OCI-LY1 (cell line): ENCODE measurements at regions not wholly inside any gene's neighbourhood (a gene's known extent, or its start where the extent isn't known, plus 50 kb on each side); places are given as distances from the start of the nearest gene placed in this dataset.
A peak's percentile ranks its signal among the peaks of the same experiment; 100 is the strongest.

Experiments used
- H2AFZ ChIP-seq: fragments of 200-600 bp; sonication (generic), shearing (Covaris generic); 2 replicates; pipeline ENCODE4 v1.6.0; 2014; ENCODE audit warnings: antibody characterized with exemption, mild to moderate bottlenecking, low read length
- H3F3A ChIP-seq: fragments of 200-600 bp; sonication (generic), shearing (Covaris generic); 2 replicates; pipeline ENCODE4 v1.6.0; 2014; ENCODE audit warnings: mild to moderate bottlenecking, antibody characterized with exemption, low read length, moderate library complexity; ENCODE audit not compliant: insufficient read depth
- H3K27ac ChIP-seq: fragments of 200-600 bp; sonication (generic); 2 replicates; pipeline ENCODE4 v1.5.1; 2014; ENCODE audit warnings: low read length, mixed run types, mild to moderate bottlenecking, low read depth; ENCODE audit not compliant: poor library complexity, severe bottlenecking
- H3K27me3 ChIP-seq: fragments of 200-600 bp; sonication (generic); 2 replicates; pipeline ENCODE4 v1.6.0; 2014; ENCODE audit warnings: antibody characterized with exemption, mild to moderate bottlenecking, low read length, moderate library complexity; ENCODE audit not compliant: insufficient read depth
- H3K36me3 ChIP-seq: fragments of 200-600 bp; sonication (generic); 2 replicates; pipeline ENCODE4 v1.6.1; 2014; ENCODE audit warnings: mild to moderate bottlenecking, antibody characterized with exemption, low read length, moderate library complexity, mixed read lengths; ENCODE audit not compliant: insufficient read depth
- H3K4me1 ChIP-seq: fragments of 200-600 bp; sonication (generic); 2 replicates; pipeline ENCODE4 v1.5.1; 2014; ENCODE audit warnings: mild to moderate bottlenecking, low read length, moderate library complexity; ENCODE audit not compliant: insufficient read depth, severe bottlenecking
- H3K4me2 ChIP-seq: fragments of 200-600 bp; sonication (generic), shearing (Covaris generic); 2 replicates; pipeline ENCODE4 v1.6.1; 2014; ENCODE audit warnings: low read length
- H3K4me3 ChIP-seq: fragments of 200-600 bp; sonication (generic); 2 replicates; pipeline ENCODE4 v1.5.1; 2014; ENCODE audit warnings: low read length, low read depth, mild to moderate bottlenecking, mixed read lengths; ENCODE audit not compliant: poor library complexity, severe bottlenecking
- H3K79me2 ChIP-seq: fragments of 200-600 bp; shearing (Covaris generic); 2 replicates; pipeline ENCODE4 v1.6.1; 2016; ENCODE audit warnings: mixed run types, low read length, mixed read lengths; ENCODE audit not compliant: insufficient read depth
- H3K9ac ChIP-seq: fragments of 200-600 bp; sonication (generic), shearing (Covaris generic); 2 replicates; pipeline ENCODE4 v1.6.1; 2014; ENCODE audit warnings: mild to moderate bottlenecking, low read length, mixed read lengths
- H3K9me2 ChIP-seq: fragments of 200-600 bp; sonication (generic), shearing (Covaris generic); 2 replicates; pipeline ENCODE4 v1.6.1; 2014; ENCODE audit warnings: low read depth, mild to moderate bottlenecking, low read length, mixed read lengths
- H3K9me3 ChIP-seq: fragments of 200-600 bp; shearing (Covaris generic); 2 replicates; pipeline ENCODE4 v1.6.1; 2014; ENCODE audit warnings: low read length, mixed read lengths
- H4K20me1 ChIP-seq: fragments of 200-600 bp; sonication (generic), shearing (Covaris generic); 2 replicates; pipeline ENCODE4 v1.6.0; 2016; ENCODE audit warnings: mild to moderate bottlenecking, low read length; ENCODE audit not compliant: insufficient read depth
- EZH2 ChIP-seq: fragments of 200-600 bp; sonication (generic), shearing (Covaris generic); IDR thresholded peaks from 2 replicates; pipeline ENCODE4 v1.8.0; 2017; ENCODE audit warnings: borderline replicate concordance, mixed run types, mild to moderate bottlenecking, antibody characterized with exemption, low read length, moderate library complexity, mixed read lengths
- TF ChIP-seq, protein P1 (sequence below): fragments of 200-600 bp; sonication (generic), shearing (Covaris generic); IDR thresholded peaks from 2 replicates; pipeline ENCODE4 v1.5.1; 2017; ENCODE audit warnings: mild to moderate bottlenecking, antibody characterized with exemption, low read length, moderate library complexity, mixed read lengths

GRCh38 chr18:5601188-5601624 lies 57.4 kb upstream of the EPB41L3 start:
- H4K20me1 ChIP-seq, result no peaks in the 10 kb centered on the region
- H3K4me2 ChIP-seq, result no peak overlapping the region
- H3F3A ChIP-seq, result no peaks in the 10 kb centered on the region
- no peaks in the 10 kb centered on the region for H3K36me3 ChIP-seq
- H3K4me3 ChIP-seq, result no peak overlapping the region
- H3K27ac ChIP-seq, result no peak overlapping the region
- no peaks in the 10 kb centered on the region for H3K9me2 ChIP-seq
- H3K9ac ChIP-seq, result no peak overlapping the region
- TF ChIP-seq EZH2, result no peak
- TF ChIP-seq, protein P1, sequence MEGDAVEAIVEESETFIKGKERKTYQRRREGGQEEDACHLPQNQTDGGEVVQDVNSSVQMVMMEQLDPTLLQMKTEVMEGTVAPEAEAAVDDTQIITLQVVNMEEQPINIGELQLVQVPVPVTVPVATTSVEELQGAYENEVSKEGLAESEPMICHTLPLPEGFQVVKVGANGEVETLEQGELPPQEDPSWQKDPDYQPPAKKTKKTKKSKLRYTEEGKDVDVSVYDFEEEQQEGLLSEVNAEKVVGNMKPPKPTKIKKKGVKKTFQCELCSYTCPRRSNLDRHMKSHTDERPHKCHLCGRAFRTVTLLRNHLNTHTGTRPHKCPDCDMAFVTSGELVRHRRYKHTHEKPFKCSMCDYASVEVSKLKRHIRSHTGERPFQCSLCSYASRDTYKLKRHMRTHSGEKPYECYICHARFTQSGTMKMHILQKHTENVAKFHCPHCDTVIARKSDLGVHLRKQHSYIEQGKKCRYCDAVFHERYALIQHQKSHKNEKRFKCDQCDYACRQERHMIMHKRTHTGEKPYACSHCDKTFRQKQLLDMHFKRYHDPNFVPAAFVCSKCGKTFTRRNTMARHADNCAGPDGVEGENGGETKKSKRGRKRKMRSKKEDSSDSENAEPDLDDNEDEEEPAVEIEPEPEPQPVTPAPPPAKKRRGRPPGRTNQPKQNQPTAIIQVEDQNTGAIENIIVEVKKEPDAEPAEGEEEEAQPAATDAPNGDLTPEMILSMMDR, result no peak
- H3K9me3 ChIP-seq, result no peaks in the 10 kb centered on the region
- no peaks in the 10 kb centered on the region for H3K27me3 ChIP-seq
- H2AFZ ChIP-seq, result no peak overlapping the region
- H3K79me2 ChIP-seq, result no peaks in the 10 kb centered on the region
- H3K4me1 ChIP-seq, result no peaks in the 10 kb centered on the region

GRCh38 chr18:5600378-5601071 lies 56.7 kb upstream of the EPB41L3 start:
- H2AFZ ChIP-seq, result no peak overlapping the region
- H3K79me2 ChIP-seq, result no peaks in the 10 kb centered on the region
- H3F3A ChIP-seq, result no peaks in the 10 kb centered on the region
- TF ChIP-seq, protein P1, result peak; percentile 51; the same call in 1 of the 2 replicates
- TF ChIP-seq EZH2, result no peak
- no peak overlapping the region for H3K9ac ChIP-seq
- no peak overlapping the region for H3K4me2 ChIP-seq
- no peaks in the 10 kb centered on the region for H3K36me3 ChIP-seq
- no peak overlapping the region for H3K27ac ChIP-seq
- no peaks in the 10 kb centered on the region for H3K27me3 ChIP-seq
- H3K9me2 ChIP-seq, result no peaks in the 10 kb centered on the region
- H3K9me3 ChIP-seq, result no peaks in the 10 kb centered on the region
- no peaks in the 10 kb centered on the region for H4K20me1 ChIP-seq
- H3K4me1 ChIP-seq, result no peaks in the 10 kb centered on the region
- no peak overlapping the region for H3K4me3 ChIP-seq

DNA sequence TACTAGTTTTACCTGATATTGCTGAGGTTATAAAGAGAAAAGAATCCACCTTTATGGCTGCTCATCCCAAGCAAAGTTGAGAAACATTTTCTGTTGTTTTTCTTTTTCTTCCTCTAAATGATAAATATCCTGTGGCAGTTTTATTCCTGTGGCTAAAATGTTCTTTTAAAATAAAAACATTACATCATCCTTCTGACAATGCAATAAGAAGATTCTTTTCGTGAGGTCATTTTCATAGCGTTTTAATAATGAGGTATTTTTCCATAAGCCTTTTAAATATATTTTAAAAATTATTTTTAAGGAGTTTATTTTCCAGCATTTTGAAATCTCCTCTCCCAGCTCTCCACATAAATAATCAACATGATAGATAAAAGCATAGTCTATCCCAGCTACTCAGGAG lies 52.8 kb upstream of the EPB41L3 start:
- H3F3A ChIP-seq, result no peaks in the 10 kb centered on the region
- TF ChIP-seq EZH2, result no peak
- TF ChIP-seq, protein P1, result no peak
- H3K4me3 ChIP-seq, result no peak overlapping the region
- H3K9ac ChIP-seq, result no peak overlapping the region
- no peaks in the 10 kb centered on the region for H3K27me3 ChIP-seq
- H4K20me1 ChIP-seq, result no peaks in the 10 kb centered on the region
- no peaks in the 10 kb centered on the region for H3K4me1 ChIP-seq
- H3K36me3 ChIP-seq, result no peaks in the 10 kb centered on the region
- no peak overlapping the region for H3K4me2 ChIP-seq
- no peaks in the 10 kb centered on the region for H3K9me3 ChIP-seq
- H3K79me2 ChIP-seq, result no peaks in the 10 kb centered on the region
- H2AFZ ChIP-seq, result no peak overlapping the region
- H3K27ac ChIP-seq, result no peak overlapping the region
- H3K9me2 ChIP-seq, result no peaks in the 10 kb centered on the region
